NB4 (cell line): ENCODE measurements at regions not wholly inside any gene's neighbourhood (a gene's known extent, or its start where the extent isn't known, plus 50 kb on each side); places are given as distances from the start of the nearest gene placed in this dataset.

Experiments used
- DNase-seq: peaks from one replicate; pipeline ENCODE4 v3.0.0; 2010; ENCODE audit warnings: low read depth
- H3K4me3 ChIP-seq: one replicate; pipeline ENCODE4 v1.5.1; 2011; ENCODE audit warnings: mild to moderate bottlenecking, low read depth, low read length, moderate library complexity
- MYC ChIP-seq: IDR thresholded peaks from 2 replicates; pipeline ENCODE4 v1.6.1; 2011; ENCODE audit warnings: low read depth, low read length
- POLR2A ChIP-seq: IDR thresholded peaks from 2 replicates; pipeline ENCODE4 v1.6.1; 2011; ENCODE audit warnings: mild to moderate bottlenecking; ENCODE audit not compliant: insufficient read length; ENCODE audit errors: extremely low read depth
- TF ChIP-seq, protein P1 (sequence below): IDR thresholded peaks from one replicate; pipeline ENCODE4 v1.5.1; 2012; ENCODE audit warnings: low read depth, low read length
- TF ChIP-seq, protein P2 (sequence below): IDR thresholded peaks from 2 replicates; pipeline ENCODE4 v1.6.1; 2011; ENCODE audit warnings: low read depth, low read length

GRCh38 chr2:37854676-37855282 is 70.3 kb upstream of the RMDN2 start:
- no peak overlapping the region for H3K4me3 ChIP-seq
- no peak for DNase-seq
- TF ChIP-seq MYC (no peak), POLR2A (no peak)
- TF ChIP-seq, protein P1, sequence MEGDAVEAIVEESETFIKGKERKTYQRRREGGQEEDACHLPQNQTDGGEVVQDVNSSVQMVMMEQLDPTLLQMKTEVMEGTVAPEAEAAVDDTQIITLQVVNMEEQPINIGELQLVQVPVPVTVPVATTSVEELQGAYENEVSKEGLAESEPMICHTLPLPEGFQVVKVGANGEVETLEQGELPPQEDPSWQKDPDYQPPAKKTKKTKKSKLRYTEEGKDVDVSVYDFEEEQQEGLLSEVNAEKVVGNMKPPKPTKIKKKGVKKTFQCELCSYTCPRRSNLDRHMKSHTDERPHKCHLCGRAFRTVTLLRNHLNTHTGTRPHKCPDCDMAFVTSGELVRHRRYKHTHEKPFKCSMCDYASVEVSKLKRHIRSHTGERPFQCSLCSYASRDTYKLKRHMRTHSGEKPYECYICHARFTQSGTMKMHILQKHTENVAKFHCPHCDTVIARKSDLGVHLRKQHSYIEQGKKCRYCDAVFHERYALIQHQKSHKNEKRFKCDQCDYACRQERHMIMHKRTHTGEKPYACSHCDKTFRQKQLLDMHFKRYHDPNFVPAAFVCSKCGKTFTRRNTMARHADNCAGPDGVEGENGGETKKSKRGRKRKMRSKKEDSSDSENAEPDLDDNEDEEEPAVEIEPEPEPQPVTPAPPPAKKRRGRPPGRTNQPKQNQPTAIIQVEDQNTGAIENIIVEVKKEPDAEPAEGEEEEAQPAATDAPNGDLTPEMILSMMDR = no peak
- TF ChIP-seq, protein P2, sequence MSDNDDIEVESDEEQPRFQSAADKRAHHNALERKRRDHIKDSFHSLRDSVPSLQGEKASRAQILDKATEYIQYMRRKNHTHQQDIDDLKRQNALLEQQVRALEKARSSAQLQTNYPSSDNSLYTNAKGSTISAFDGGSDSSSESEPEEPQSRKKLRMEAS = no peak

GRCh38 chr2:37855283-37856041 is 69.6 kb upstream of the RMDN2 start:
- TF ChIP-seq POLR2A (no peak), MYC (no peak)
- TF ChIP-seq, protein P2 = no peak
- TF ChIP-seq, protein P1 = no peak
- DNase-seq = no peak
- H3K4me3 ChIP-seq = no peak overlapping the region

DNA sequence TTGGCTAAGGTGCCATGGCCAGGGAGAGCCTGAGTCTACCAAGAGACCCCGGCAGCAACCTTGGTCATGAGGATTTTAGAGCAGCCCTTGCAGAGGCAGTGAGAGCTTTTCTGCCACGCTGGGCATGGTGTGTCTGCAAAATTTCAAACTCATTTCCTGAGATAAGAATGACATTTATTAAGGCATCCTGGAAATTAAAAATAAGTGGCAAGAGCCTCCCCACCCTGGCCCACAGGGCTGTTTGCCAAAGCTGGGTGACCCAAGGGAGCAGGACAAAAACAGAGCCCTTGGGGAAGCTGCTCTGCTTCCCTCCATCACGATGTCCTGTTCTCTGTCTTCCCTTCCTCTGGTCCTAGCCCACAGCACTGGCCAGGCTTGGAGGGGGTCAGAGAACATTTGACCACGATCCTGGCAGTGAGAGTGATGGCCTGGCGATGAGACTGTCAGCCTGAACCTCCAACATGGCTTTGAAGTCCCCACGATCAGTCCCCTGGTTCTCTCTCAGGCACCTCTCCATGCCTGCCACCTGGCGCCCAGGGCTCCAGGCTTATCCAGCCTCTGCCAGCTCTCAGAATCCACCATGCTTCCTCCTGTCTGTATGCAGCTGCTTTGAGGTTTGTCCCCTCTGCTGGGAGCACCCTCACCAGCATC is 68.9 kb upstream of the RMDN2 start:
- DNase-seq = no peak
- H3K4me3 ChIP-seq = no peak overlapping the region
- TF ChIP-seq, protein P2 = no peak
- TF ChIP-seq, protein P1 = no peak
- TF ChIP-seq POLR2A = no peak
- no peak for TF ChIP-seq MYC

GRCh38 chr2:37857575-37858399 is 67.3 kb upstream of the RMDN2 start:
- TF ChIP-seq POLR2A (no peak), MYC (no peak)
- TF ChIP-seq, protein P1 = no peak
- TF ChIP-seq, protein P2 = no peak
- no peak for DNase-seq

DNA sequence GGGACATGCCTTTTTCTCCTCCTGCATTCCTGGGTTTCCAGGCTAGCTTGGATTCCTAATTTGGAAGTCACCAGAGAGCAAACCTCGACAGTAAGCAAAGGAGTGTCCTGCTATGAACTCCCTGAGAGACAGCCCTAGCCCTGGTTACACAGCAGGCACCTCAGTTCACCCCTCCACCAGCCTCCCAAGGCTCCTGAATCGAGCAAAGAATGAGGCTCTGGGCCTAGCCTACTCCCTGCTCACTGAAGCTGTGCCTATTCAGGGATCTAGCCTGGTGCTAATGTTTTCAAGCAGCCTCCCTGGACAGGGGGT is 66.7 kb upstream of the RMDN2 start:
- no peak for DNase-seq
- no peak overlapping the region for H3K4me3 ChIP-seq
- TF ChIP-seq, protein P1 = no peak
- TF ChIP-seq, protein P2 = no peak
- TF ChIP-seq MYC (no peak), POLR2A (no peak)

More at GRCh38 chr2:37857575-37858399, 67.3 kb upstream of the RMDN2 start:
- H3K4me3 ChIP-seq = no peak overlapping the region
